HFF-Myc (cell line): ENCODE measurements at regions not wholly inside any gene's neighbourhood (a gene's known extent, or its start where the extent isn't known, plus 50 kb on each side); places are given as distances from the start of the nearest gene placed in this dataset.

Experiments used
- DNase-seq: peaks from one replicate; pipeline ENCODE4 v3.0.0-alpha.2; 2011; ENCODE audit warnings: low read depth; ENCODE audit errors: extremely low read depth
- H3K4me3 ChIP-seq: replicated peaks from 2 replicates; pipeline ENCODE4 v1.5.1; 2011; ENCODE audit warnings: low read depth, mild to moderate bottlenecking, control low read depth, low read length
- TF ChIP-seq, protein P1 (sequence below): IDR thresholded peaks from 2 replicates; pipeline ENCODE4 v1.5.1; 2012; ENCODE audit warnings: mild to moderate bottlenecking, low read depth, low read length, control low read depth; ENCODE audit errors: missing control alignments

DNA sequence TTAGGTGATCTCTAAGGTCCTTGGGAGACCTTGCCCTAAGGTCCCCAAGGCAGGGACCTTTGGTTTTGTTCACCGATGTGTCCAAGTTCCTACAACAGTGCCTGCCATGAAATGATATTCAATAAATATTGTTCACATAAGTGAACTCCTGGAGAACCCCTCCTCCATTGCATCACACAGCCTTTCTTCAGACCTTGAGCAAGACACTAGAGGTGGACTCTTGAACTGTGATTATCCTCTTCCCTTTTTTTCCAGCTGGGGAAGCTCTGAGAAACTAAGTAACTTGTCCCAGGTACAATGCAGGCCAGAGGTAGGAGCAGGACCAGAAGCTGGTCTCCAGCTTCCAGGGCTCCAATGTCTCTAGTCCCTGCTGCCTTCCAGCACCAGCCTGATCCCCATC is 76.6 kb upstream of the LMO1 start:
- DNase-seq: no peak
- no peak overlapping the region for H3K4me3 ChIP-seq
- TF ChIP-seq, protein P1, sequence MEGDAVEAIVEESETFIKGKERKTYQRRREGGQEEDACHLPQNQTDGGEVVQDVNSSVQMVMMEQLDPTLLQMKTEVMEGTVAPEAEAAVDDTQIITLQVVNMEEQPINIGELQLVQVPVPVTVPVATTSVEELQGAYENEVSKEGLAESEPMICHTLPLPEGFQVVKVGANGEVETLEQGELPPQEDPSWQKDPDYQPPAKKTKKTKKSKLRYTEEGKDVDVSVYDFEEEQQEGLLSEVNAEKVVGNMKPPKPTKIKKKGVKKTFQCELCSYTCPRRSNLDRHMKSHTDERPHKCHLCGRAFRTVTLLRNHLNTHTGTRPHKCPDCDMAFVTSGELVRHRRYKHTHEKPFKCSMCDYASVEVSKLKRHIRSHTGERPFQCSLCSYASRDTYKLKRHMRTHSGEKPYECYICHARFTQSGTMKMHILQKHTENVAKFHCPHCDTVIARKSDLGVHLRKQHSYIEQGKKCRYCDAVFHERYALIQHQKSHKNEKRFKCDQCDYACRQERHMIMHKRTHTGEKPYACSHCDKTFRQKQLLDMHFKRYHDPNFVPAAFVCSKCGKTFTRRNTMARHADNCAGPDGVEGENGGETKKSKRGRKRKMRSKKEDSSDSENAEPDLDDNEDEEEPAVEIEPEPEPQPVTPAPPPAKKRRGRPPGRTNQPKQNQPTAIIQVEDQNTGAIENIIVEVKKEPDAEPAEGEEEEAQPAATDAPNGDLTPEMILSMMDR: no peak

DNA sequence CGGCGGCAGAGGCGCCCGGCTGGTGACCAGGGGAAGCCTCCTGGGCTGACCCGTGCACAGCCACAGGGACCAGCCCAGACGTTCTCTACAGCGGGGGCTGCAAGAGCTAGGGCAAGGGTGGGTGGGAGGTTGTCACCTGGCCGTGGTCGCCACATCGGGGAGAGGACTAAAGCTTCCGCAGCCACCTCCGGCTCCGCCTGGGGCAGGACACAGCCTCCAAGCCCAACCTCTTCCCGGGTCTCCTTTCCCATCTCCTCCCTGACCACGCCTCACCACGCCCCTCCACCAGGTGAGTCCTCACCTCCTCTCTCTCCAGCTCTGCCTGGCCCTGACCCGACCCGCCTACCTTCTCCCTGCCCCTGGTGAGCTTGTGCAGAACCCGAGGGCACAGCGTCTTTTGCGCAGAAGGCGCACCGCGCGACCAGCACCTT is 75.9 kb upstream of the LMO1 start:
- TF ChIP-seq, protein P1: no peak
- H3K4me3 ChIP-seq: no peak overlapping the region
- DNase-seq: no peak

DNA sequence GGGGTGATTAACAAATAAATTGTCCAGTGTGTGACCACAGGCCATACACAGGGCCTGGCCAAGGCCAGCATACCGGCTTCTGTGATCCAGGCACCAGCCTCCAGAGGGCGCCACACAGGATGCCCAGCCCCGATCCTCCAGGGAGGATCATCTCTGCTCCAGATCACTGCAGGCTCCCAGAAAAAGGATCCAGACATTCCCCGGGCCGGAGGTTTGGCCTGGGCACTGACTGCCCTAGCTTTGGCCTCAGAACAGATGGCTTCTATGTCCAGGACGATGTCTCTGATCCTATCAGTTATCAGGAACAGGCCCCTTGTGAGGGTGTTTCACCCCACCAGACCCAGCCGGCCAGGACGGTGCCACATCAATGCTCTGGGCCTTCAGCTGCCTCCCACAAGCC is 74.5 kb upstream of the LMO1 start:
- DNase-seq: no peak
- no peak overlapping the region for H3K4me3 ChIP-seq
- TF ChIP-seq, protein P1: peak; percentile 89

DNA sequence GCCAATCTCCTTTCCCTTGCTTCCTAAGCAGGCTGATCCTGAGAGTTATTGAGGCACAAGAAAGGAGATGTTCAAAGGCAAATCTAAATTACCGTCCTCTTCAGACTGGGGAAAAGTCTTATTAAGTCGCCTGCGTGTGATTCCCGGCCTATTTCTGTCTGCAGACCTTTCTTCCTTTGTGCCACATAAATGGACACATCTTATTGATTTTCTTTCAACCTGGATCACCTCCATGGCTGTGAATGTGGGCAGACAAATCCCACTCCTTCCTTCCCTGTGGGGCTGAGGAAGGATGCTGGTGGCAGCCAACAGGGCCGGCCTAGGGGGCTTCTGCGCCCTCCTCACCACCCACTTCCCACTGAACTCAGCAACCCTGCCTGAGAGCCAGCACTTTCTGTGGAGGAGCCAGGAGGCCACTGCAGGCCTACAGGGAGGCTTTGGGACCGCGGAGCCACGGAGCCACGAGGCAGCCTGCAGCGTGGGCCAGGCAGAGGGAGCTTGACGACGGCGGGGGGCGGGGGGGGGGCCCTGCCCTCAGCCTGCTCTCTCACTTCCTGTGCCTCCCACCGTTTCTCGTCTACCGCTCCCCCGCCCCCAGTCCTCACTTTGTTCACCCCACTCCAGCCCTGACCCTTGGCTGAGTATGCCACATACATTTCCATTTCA is 73.6 kb upstream of the LMO1 start:
- DNase-seq: no peak
- TF ChIP-seq, protein P1: no peak

DNA sequence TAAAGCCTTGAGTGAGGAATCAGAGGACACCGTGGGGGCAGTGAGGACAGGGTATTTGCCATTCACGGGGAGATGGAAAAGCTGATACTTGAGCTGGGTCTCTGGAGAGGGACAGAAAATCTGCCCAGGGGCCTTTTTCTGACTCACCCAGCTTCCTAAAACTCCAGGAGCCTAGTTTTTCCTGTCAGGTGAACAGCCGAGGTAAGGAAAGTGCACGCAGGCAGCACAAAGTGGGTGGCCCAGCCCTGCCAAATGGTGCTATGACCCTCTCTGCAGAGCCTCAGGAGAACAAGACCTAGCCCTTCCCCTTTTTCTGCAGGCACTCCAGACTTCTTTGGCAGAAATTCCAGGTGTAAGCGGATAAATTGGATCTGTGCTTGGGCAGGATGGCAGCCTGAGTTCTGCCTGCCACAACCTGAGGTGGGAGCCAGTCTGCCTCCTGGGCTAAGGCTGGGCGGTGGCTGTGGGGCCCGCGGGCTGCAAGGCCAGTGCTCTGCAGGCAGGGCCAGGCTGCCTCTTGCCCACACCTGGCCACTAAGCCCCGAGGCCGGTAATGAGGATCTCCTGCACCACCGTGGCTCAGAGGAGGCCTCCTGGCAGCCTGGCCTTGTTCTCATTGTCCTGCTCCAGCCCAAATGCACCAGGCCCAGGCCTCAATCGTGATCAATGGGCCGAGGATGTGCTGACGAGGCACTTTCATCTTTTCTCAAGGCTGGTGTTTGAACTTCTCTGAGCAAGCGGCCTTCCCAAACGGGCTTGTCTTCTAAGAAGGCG is 72.9 kb upstream of the LMO1 start:
- H3K4me3 ChIP-seq: no peak overlapping the region
- TF ChIP-seq, protein P1: no peak
- no peak for DNase-seq

More for the DNA sequence above, 73.6 kb upstream of the LMO1 start:
- H3K4me3 ChIP-seq: no peak overlapping the region

DNA sequence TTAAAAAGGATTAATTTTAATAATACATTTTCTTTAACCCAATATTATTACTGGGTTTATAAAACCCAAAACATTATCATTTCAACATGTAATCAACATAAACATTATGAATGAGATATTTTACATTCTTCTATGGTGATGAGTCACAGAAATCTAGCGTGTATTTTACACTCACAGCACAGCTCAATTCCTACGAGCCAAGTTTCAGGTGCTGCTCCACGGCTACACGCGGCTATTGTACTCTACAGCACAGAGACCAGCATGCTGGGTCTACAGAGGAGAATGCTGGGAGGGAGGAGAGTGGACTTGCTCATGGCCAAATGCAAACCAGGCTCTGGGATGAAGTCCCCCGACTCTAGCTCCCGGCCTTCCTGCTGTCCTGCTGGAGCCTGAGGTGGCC is 72.0 kb upstream of the LMO1 start:
- DNase-seq: no peak
- TF ChIP-seq, protein P1: no peak
- no peak overlapping the region for H3K4me3 ChIP-seq

DNA sequence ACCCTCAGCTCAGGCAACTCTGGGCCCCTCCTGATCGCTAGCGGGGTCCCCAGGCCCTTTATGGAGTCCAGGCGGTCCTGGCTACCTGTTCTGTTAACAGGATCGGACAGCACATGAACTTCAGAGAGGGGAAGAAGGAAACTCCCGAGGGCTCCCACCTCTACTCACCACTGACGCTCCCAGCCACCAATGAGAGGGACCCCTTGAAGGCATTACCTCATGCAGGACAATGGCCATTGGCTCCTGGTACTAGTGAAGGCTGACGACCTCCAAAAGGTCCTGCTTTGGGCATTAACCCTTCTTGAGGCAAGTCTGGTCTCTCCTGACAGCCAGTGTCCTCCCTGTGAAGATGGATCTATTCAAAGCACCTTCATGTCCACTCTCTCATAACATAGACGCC is 71.5 kb upstream of the LMO1 start:
- H3K4me3 ChIP-seq: no peak overlapping the region
- TF ChIP-seq, protein P1: no peak
- no peak for DNase-seq
